Retinal pigment epithelial cell (primary cell): ENCODE measurements at regions not wholly inside any gene's neighbourhood (a gene's known extent, or its start where the extent isn't known, plus 50 kb on each side); places are given as distances from the start of the nearest gene placed in this dataset.

Source experiments
- DNase-seq: peaks from one replicate; pipeline ENCODE4 v3.0.0-alpha.2; 2010; ENCODE audit warnings: low read depth
- H3K4me3 ChIP-seq: 2 replicates; pipeline ENCODE4 v1.5.1; 2011; ENCODE audit warnings: mild to moderate bottlenecking, low read length, control low read depth, moderate library complexity
- TF ChIP-seq, protein P1 (sequence below): conservative IDR thresholded peaks from 2 replicates; pipeline ENCODE4 v1.5.1; 2011; ENCODE audit warnings: low read depth, low read length, control low read depth, inconsistent platforms

DNA sequence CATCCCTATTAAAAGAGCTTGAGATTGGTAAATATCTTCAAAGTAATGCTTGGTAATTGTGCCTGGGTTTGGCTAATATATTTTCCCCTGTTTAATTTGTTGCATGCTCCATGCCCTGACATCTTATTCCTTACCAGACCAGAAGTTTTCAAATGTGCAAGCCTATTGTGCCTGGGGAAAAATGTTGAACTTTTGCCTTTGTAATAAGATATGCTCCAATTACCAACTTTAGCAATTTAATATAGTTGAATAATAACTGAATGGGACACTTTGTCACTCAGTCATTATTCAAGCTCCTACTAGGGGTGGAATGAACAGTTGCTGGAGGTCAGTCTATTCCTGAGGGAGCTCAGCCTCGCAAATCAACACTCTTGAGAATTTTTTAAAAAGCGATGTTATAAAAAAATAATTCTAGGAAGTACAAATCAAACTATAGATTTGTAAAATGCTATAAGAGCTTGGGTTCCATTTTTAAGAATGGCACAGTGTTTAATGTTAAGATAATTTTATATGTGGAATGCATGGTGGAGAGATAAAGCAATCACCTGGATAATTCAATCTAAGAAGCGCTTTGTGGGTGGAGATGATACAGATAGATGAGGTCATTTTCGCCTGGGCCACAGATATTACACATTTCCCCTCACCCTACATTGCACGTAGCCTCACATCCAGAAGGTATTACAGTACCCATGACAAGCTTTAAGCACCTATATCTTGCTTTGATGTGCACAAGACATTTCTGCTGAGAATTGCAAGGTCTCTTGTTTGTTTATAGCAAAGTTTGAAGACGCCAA is 231.8 kb downstream of the PIK3R1 start:
- no peak overlapping the region for H3K4me3 ChIP-seq

DNA sequence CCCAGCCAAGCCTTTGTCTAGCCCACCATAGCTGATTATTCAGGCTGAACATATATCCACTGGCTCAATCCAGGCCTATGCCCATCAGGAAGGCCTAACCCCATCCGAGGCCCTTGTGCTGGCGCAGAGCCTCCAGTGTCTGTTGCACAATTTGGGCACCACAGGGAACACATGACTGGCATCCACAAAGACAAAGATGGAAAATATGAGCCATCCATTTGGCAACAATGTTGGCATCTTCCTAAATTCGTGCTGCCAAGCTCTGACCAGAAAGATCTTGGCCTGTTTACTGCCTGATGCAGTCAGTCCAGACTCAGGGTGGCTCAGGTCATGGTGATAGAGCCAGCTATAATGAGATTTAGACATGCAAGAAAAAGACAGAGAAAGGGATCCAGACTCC is 233.8 kb downstream of the PIK3R1 start:
- no peak for DNase-seq
- H3K4me3 ChIP-seq, result no peak overlapping the region
- TF ChIP-seq, protein P1, sequence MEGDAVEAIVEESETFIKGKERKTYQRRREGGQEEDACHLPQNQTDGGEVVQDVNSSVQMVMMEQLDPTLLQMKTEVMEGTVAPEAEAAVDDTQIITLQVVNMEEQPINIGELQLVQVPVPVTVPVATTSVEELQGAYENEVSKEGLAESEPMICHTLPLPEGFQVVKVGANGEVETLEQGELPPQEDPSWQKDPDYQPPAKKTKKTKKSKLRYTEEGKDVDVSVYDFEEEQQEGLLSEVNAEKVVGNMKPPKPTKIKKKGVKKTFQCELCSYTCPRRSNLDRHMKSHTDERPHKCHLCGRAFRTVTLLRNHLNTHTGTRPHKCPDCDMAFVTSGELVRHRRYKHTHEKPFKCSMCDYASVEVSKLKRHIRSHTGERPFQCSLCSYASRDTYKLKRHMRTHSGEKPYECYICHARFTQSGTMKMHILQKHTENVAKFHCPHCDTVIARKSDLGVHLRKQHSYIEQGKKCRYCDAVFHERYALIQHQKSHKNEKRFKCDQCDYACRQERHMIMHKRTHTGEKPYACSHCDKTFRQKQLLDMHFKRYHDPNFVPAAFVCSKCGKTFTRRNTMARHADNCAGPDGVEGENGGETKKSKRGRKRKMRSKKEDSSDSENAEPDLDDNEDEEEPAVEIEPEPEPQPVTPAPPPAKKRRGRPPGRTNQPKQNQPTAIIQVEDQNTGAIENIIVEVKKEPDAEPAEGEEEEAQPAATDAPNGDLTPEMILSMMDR, result no peak

More for the DNA sequence above, 231.8 kb downstream of the PIK3R1 start:
- DNase-seq, result no peak
- TF ChIP-seq, protein P1, result no peak

DNA sequence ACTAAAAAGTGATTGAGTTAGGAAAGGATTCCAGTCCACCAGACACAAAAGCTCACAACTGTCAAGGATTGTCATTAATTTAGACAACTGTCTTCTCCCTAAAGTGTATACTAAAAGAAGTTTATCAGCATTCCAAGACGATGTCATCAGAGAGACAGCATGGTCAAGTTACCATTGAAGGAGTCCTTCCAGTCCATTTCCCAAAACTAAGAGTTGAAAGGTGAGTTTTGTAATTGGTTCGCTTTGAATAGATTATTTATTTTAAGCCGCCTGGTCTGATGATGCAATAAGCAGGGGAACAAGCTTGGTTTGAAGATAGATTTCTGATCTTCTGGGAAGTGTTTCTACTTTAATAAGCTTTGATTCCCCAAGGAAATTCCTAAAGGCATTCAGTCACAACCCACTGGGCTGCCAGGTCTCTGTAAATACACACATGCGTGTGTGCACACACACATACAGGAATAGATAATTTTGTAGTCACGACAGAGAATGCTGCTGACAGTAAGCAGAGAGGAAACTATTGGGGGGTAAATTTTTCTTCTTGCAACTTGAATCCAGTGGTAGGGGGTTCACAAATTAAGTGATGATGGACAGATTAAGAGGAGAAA is 234.8 kb downstream of the PIK3R1 start:
- TF ChIP-seq, protein P1, result no peak
- DNase-seq, result no peak

DNA sequence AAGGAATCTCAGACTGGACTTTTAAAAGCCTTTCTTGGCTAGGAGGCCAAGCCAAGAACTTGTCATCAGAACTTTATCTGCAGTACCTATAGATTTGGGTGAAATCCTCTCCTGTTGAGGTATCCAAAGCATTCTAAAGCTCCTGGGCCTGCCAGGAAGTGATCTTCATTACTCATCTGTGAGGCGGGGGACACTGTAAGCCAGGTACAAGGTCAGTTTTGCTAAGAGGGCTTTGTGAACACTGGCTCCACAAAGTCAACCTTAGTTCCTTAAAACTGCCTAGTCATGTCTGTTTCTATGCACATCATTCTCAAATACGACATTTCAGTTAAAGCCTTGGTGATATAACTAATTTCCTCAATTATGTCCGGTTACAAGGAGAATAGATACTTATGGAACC is 236.7 kb downstream of the PIK3R1 start:
- TF ChIP-seq, protein P1, result no peak
- DNase-seq, result no peak
- no peak overlapping the region for H3K4me3 ChIP-seq

More for the DNA sequence above, 234.8 kb downstream of the PIK3R1 start:
- H3K4me3 ChIP-seq, result no peak overlapping the region

DNA sequence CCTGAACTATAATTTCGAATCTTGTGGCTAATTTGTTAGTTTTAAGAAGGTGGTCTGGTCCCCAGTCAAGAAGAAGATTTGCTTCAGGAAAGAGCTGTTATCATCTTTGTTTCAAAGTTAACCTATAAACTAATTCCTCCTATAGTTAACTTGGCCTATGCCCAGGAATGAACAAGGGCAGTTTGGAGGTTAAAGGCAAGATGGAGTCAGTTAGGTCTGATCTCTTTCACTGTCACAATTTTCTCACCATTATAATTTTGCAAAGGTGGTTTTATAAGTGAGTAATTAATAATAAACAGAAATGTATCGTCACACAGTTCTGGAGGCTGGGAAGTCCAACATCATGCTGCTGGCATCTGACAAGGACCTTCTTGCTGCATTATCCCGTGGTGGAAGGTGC is 238.6 kb downstream of the PIK3R1 start:
- no peak for DNase-seq
- H3K4me3 ChIP-seq, result no peak overlapping the region
- TF ChIP-seq, protein P1, result no peak

DNA sequence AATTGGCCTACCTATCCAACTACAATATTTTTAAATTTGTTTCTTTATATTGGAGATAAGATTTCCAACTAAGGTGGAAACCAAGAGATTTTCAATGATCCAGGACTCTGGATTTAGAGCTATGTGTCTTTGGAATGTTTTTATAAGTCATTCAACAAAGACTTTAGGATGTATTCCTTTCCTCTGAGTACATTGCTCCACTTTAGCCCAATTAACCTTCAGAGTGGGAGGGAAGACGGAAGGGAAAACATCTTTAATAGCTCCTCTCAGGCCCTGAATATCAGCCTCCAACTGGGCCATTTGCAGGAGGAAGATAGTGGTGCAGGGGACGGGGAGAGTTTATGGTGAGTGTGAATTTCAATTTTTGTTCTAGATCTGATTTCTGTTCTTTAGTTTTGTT is 239.2 kb downstream of the PIK3R1 start:
- DNase-seq, result no peak
- no peak overlapping the region for H3K4me3 ChIP-seq
- TF ChIP-seq, protein P1, result no peak

DNA sequence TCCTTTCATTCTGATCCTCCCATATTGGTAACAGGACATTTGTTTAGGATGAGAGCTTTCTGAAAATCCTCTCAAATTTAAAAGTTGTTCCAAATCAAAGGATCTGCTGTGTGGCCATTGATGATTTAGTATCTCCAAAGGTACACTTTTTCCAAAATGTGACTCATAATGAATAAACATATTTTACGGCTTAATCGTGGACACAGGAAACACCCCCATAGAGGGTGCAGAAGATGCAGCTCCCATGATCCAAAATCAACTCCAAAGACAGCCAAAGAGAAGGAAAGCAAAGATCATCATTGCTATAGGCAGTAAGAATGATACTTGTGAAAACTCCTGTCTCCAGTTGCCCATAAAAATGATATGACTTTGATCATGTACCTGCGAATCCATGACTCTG is 239.7 kb downstream of the PIK3R1 start:
- no peak for DNase-seq
- TF ChIP-seq, protein P1, result no peak

More for the DNA sequence above, 239.7 kb downstream of the PIK3R1 start:
- no peak overlapping the region for H3K4me3 ChIP-seq
